ENCODE measurements at regions not wholly inside any gene's neighbourhood (a gene's known extent, or its start where the extent isn't known, plus 50 kb on each side); places are given as distances from the start of the nearest gene placed in this dataset.

- TF ChIP-seq CTCF (IDR thresholded peaks at IDR 0.05), result no peak
- no peak for TF ChIP-seq POLR2A (IDR thresholded peaks at IDR 0.05)
- TF ChIP-seq EP300 (IDR thresholded peaks at IDR 0.05; ENCODE audit: low read depth), result no peak
Observed at GRCh38 chr7:92964141-92964540, 127.8 kb upstream of the CDK6 start.
